Adrenal gland (tissue), 9 donors: ENCODE measurements at regions not wholly inside any gene's neighbourhood (a gene's known extent, or its start where the extent isn't known, plus 50 kb on each side); places are given as distances from the start of the nearest gene placed in this dataset.

Source experiments
- DNase-seq, 7 donors: peaks; one replicate each; pipeline ENCODE4 v3.0.0-alpha.2; 2019 to 2020
- H3K27ac ChIP-seq, 5 donors: fragments of 200-600 bp; sonication (generic) in 4 of 5; 1 replicate in 3 of 5; 2 replicates in 2 of 5; pipeline versions ENCODE4 v1.5.1 to v1.8.0; 2016 to 2020; ENCODE audit warnings: mild to moderate bottlenecking in 1 of 5
- H3K27me3 ChIP-seq: fragments of 200-600 bp; 2 replicates; pipeline ENCODE4 v1.8.0; 2021
- H3K36me3 ChIP-seq, 2 donors: fragments of 200-600 bp; replicated peaks in 1 of 2; 1 replicate in 1 of 2; 2 replicates in 1 of 2; pipeline versions ENCODE4 v1.5.1 to v1.8.0; 2018 to 2022
- H3K4me1 ChIP-seq, 2 donors: fragments of 200-600 bp; replicated peaks in 1 of 2; 1 replicate in 1 of 2; 2 replicates in 1 of 2; pipeline versions ENCODE4 v1.5.1 to v1.8.0; 2018 to 2021
- H3K4me3 ChIP-seq, 4 donors: fragments of 200-600 bp; sonication (generic) in 3 of 4; one replicate each; pipeline ENCODE4 v1.5.1; 2016 to 2018
- H3K9me3 ChIP-seq, 3 donors: fragments of 200-600 bp; sonication (generic) in 1 of 3; replicated peaks in 1 of 3; 1 replicate in 2 of 3; 2 replicates in 1 of 3; pipeline versions ENCODE4 v1.5.1 to v1.8.0; 2016 to 2021
- CTCF ChIP-seq, 6 experiments: fragments of 450-650 bp in 4 of 6; fragments of 200-600 bp in 2 of 6; sonication (generic) in 1 of 6; IDR thresholded peaks; 1 replicate in 5 of 6; 2 replicates in 1 of 6; pipeline versions ENCODE4 v1.5.1 to v1.8.0; 2016 to 2021; ENCODE audit warnings: antibody characterized with exemption in 6 of 6, mild to moderate bottlenecking in 2 of 6, moderate library complexity in 1 of 6
- POLR2A ChIP-seq, 2 donors: fragments of 450-650 bp; IDR thresholded peaks; one replicate each; pipeline ENCODE4 v1.6.1; 2017; ENCODE audit warnings: antibody characterized with exemption in 2 of 2, mild to moderate bottlenecking in 2 of 2, moderate library complexity in 1 of 2
- WGBS, 4 donors: extraction: QIAGEN DNeasy Blood & Tissue Kit in 2 of 4; methylation state at CpG; one replicate each; pipeline versions ENCODE4 v1.1.5 to v1.1.7; 2013 to 2017; 5-methylcytosine and 5-hydroxymethylcytosine counted together
- intact Hi-C, 2 donors: fragments of 100-400 bp; cut with DNase I; formaldehyde crosslinking; loops; one replicate each; pipeline versions ENCODE4 v1.14.1 to v1.15.0; 2022 to 2023
- donor health status: healthy with polysubstance abuse.
- donor health status: Bipolar disorder and iron deficiency.
- donor health status: DM: yes; HTN: yes; CAD: no.
- donor health status: DM: no; HTN: no; CAD: no.
- donor health status: DM: no; HTN: no; CAD: no.

GRCh38 chr2:239728751-239729150, 296.4 kb downstream of the NDUFA10 start:
- no peaks in the 10 kb centered on the region for H3K36me3 ChIP-seq
- H3K4me3 ChIP-seq, result no peak overlapping the region
- TF ChIP-seq POLR2A (IDR thresholded peaks at IDR 0.05) (no peak), CTCF (IDR thresholded peaks at IDR 0.05) (no peak)
- 87 to 93% (median 89%) methylated on average over 14 to 15 of the region's 15 CpGs for WGBS, 4 donors
- intact Hi-C loops, result no loop called here
- no peak for DNase-seq
- no peaks in the 10 kb centered on the region for H3K4me1 ChIP-seq
- H3K27me3 ChIP-seq, result no peaks in the 10 kb centered on the region
- no peaks in the 10 kb centered on the region for H3K9me3 ChIP-seq
- H3K27ac ChIP-seq, result no peak overlapping the region

- Histone ChIP-seq H3K9me3 (no peaks in the 10 kb centered on the region), H3K4me1 (no peaks in the 10 kb centered on the region), H3K36me3 (no peaks in the 10 kb centered on the region), H3K27me3 (no peaks in the 10 kb centered on the region), H3K4me3 (no peak overlapping the region), H3K27ac (no peak overlapping the region)
- intact Hi-C loops, result no loop called here
- WGBS, 4 donors, result 79 to 89% (median 87%) methylated on average over 22 to 30 of the region's 30 CpGs
- DNase-seq, result no peak
- TF ChIP-seq POLR2A (IDR thresholded peaks at IDR 0.05) (no peak), CTCF (IDR thresholded peaks at IDR 0.05) (no peak)
These were observed 297.2 kb downstream of the NDUFA10 start for GRCh38 chr2:239727776-239728600.

DNA sequence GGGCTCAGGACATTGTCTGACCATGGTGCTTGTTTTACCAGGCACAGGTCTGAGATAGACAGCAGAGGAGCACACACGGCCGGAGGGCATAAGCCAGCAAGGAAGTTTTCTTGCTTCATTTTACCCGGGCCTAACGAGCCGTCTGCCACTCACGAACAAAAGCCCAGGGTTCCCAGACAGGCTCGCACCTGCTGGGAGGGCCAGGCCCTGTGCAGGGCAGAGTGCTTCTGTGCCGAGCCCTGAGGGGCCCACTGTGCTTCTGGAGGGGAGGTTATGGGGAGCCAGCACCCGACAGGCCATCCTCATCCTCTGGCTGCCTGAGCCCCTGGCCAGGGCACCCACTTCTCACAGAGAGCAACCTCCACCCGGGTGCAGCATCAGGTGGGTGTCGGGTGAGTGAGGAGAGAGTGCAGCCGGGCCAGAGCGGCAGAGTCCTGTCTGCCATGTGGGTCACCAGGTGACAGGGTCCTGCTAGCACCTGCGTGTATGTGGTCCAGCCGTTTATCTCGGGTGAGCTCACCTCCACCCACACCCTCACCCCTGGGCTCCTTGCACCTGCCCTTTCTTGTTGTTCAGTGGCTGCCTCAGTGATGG, 297.9 kb downstream of the NDUFA10 start:
- Histone ChIP-seq H3K27ac (no peak overlapping the region), H3K27me3 (no peaks in the 10 kb centered on the region), H3K4me1 (no peaks in the 10 kb centered on the region), H3K4me3 (no peak overlapping the region), H3K9me3 (no peaks in the 10 kb centered on the region), H3K36me3 (no peaks in the 10 kb centered on the region)
- DNase-seq, result no peak
- WGBS, 4 donors, result 60 to 90% (median 89%) methylated on average over 1 to 16 of the region's 16 CpGs
- TF ChIP-seq CTCF (IDR thresholded peaks at IDR 0.05) (no peak), POLR2A (IDR thresholded peaks at IDR 0.05) (no peak)
- intact Hi-C loops, result no loop called here

DNA sequence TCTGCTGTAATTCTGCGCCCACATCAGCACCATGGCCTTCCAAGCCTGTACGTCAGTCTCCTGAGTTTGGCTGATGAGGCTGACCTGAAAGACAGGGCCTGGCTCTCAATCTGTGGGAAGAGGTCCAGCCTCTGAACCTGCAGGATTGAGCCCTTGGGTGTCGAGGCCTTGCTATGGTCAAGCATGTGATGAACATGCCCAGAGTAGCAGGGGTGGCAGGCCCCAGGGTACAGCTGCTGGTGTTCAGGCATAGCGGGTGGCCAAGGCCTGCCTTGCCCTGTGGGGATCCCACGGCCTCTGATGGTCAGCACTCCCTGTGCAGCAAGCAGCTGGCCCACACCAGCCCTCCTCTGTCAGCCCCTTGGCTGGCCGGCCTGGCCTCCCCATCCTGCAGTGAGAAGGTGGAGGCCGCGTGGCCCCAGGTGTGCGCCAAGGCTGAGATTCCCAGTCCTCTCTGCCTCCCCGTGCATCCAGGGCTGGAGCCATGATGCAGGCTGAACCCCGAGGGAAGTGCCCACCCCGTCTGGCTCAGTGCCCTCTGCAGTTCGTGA, 298.4 kb downstream of the NDUFA10 start:
- H3K9me3 ChIP-seq, result no peaks in the 10 kb centered on the region
- H3K27me3 ChIP-seq, result no peaks in the 10 kb centered on the region
- H3K4me1 ChIP-seq, result no peaks in the 10 kb centered on the region
- H3K27ac ChIP-seq, result no peak overlapping the region
- H3K4me3 ChIP-seq, result no peak overlapping the region
- no peak for DNase-seq
- intact Hi-C loops, result no loop called here
- TF ChIP-seq POLR2A (IDR thresholded peaks at IDR 0.05) (no peak), CTCF (IDR thresholded peaks at IDR 0.05) (no peak)
- 91 to 100% (median 94%) methylated on average over 3 to 13 of the region's 13 CpGs for WGBS, 4 donors
- H3K36me3 ChIP-seq, result no peaks in the 10 kb centered on the region
